Stomach (tissue), 8 donors: ENCODE measurements at regions not wholly inside any gene's neighbourhood (a gene's known extent, or its start where the extent isn't known, plus 50 kb on each side); places are given as distances from the start of the nearest gene placed in this dataset.

Source experiments
- DNase-seq, 2 donors: peaks; one replicate each; pipeline versions ENCODE4 v3.0.0 to v3.0.0-alpha.2; 2013 to 2019
- H3K27ac ChIP-seq, 5 donors: fragments of 200-600 bp in 4 of 5; sonication (generic) in 4 of 5; one replicate each; pipeline ENCODE4 v1.5.1; 2013 to 2019; ENCODE audit warnings: mild to moderate bottlenecking in 1 of 5, moderate library complexity in 1 of 5
- H3K27me3 ChIP-seq, 3 donors: fragments of 200-600 bp; sonication (generic); one replicate each; pipeline ENCODE4 v1.5.1; 2017 to 2019; ENCODE audit warnings: mixed run types in 1 of 3
- H3K36me3 ChIP-seq, 4 donors: fragments of 200-600 bp; sonication (generic); 1 replicate in 3 of 4; 2 replicates in 1 of 4; pipeline ENCODE4 v1.5.1; 2016 to 2019
- H3K4me1 ChIP-seq, 4 donors: fragments of 200-600 bp; sonication (generic); one replicate each; pipeline ENCODE4 v1.5.1; 2016 to 2019
- H3K4me3 ChIP-seq, 4 donors: fragments of 200-600 bp; sonication (generic) in 3 of 4; one replicate each; pipeline ENCODE4 v1.5.1; 2016 to 2019; ENCODE audit warnings: mild to moderate bottlenecking in 1 of 4
- H3K9me3 ChIP-seq, 4 donors: fragments of 200-600 bp; sonication (generic); one replicate each; pipeline ENCODE4 v1.5.1; 2016 to 2019
- CTCF ChIP-seq, 7 experiments: fragments of 450-650 bp in 4 of 7; fragments of 200-600 bp in 3 of 7; sonication (generic) in 3 of 7; IDR thresholded peaks; one replicate each; pipeline ENCODE4 v1.5.1; 2016 to 2019; ENCODE audit warnings: antibody characterized with exemption in 7 of 7, control low read depth in 2 of 7, mild to moderate bottlenecking in 1 of 7
- EP300 ChIP-seq: sonication (generic); formaldehyde crosslinking; IDR thresholded peaks from one replicate; pipeline ENCODE4 v1.6.1; 2017; ENCODE audit warnings: antibody characterized with exemption
- POLR2A ChIP-seq, 4 donors: fragments of 450-650 bp; IDR thresholded peaks; one replicate each; pipeline ENCODE4 v1.6.1; 2016; ENCODE audit warnings: antibody characterized with exemption in 4 of 4, control low read depth in 2 of 4, mild to moderate bottlenecking in 1 of 4, moderate library complexity in 1 of 4
- POLR2AphosphoS5 ChIP-seq, 3 donors: sonication (generic); formaldehyde crosslinking; IDR thresholded peaks; one replicate each; pipeline ENCODE4 v1.6.1; 2016; ENCODE audit warnings: antibody characterized with exemption in 3 of 3
- whole genome bisulfite sequencing, 5 donors: extraction: QIAGEN DNeasy Blood & Tissue Kit in 3 of 5; methylation state at CpG; one replicate each; pipeline versions ENCODE4 v1.1.5 to v1.1.7; 2013 to 2018; 5-methylcytosine and 5-hydroxymethylcytosine counted together
- intact Hi-C: fragments of 100-400 bp; cut with DNase I; formaldehyde crosslinking; loops from one replicate; pipeline ENCODE4 v1.15.1; 2023; ENCODE audit warnings: low total_unique reads
- donor health status: healthy with polysubstance abuse.
- donor health status: Bipolar disorder and iron deficiency.
- donor health status: healthy.

- 83 to 95% (median 94%) methylated on average over 2 of the region's 2 CpGs for WGBS, 5 donors
- H3K4me1 ChIP-seq: no peaks in the 10 kb centered on the region
- intact Hi-C loops: no loop called here
Observed at GRCh38 chr2:60268661-60269060, 284.8 kb downstream of the BCL11A start.

GRCh38 chr2:60268032-60268431 lies 285.4 kb downstream of the BCL11A start:
- WGBS, 5 donors: 83 to 92% (median 89%) methylated on average over 4 of the region's 4 CpGs

More at GRCh38 chr2:60268661-60269060, 284.8 kb downstream of the BCL11A start:
- Histone ChIP-seq H3K27ac (no peak overlapping the region), H3K36me3 (no peaks in the 10 kb centered on the region), H3K27me3 (no peaks in the 10 kb centered on the region), H3K4me3 (no peak overlapping the region), H3K9me3 (no peaks in the 10 kb centered on the region)
- no peak for TF ChIP-seq EP300
- TF ChIP-seq POLR2AphosphoS5 (IDR thresholded peaks at IDR 0.05): no peak
- no peak for TF ChIP-seq CTCF (IDR thresholded peaks at IDR 0.05)
- no peak for TF ChIP-seq POLR2A (IDR thresholded peaks at IDR 0.05)
- DNase-seq: no peak

GRCh38 chr2:60267122-60267521 lies 286.3 kb downstream of the BCL11A start:
- Histone ChIP-seq H3K27ac (no peak overlapping the region), H3K9me3 (no peaks in the 10 kb centered on the region), H3K4me3 (no peak overlapping the region), H3K36me3 (no peaks in the 10 kb centered on the region), H3K27me3 (no peaks in the 10 kb centered on the region), H3K4me1 (no peaks in the 10 kb centered on the region)
- no peak for TF ChIP-seq POLR2A (IDR thresholded peaks at IDR 0.05)
- no peak for TF ChIP-seq POLR2AphosphoS5 (IDR thresholded peaks at IDR 0.05)
- TF ChIP-seq CTCF (IDR thresholded peaks at IDR 0.05): no peak
- no peak for TF ChIP-seq EP300
- 75 to 88% (median 86%) methylated on average over 5 of the region's 5 CpGs for WGBS, 5 donors
- intact Hi-C loops: no loop called here
- DNase-seq: no peak

More at GRCh38 chr2:60268032-60268431, 285.4 kb downstream of the BCL11A start:
- Histone ChIP-seq H3K36me3 (no peaks in the 10 kb centered on the region), H3K27ac (no peak overlapping the region), H3K9me3 (no peaks in the 10 kb centered on the region), H3K4me1 (no peaks in the 10 kb centered on the region), H3K27me3 (no peaks in the 10 kb centered on the region), H3K4me3 (no peak overlapping the region)
- no peak for DNase-seq
- intact Hi-C loops: no loop called here
- TF ChIP-seq EP300 (no peak), POLR2A (IDR thresholded peaks at IDR 0.05) (no peak), POLR2AphosphoS5 (IDR thresholded peaks at IDR 0.05) (no peak), CTCF (IDR thresholded peaks at IDR 0.05) (no peak)

GRCh38 chr2:60262178-60262577 lies 291.3 kb downstream of the BCL11A start:
- no peak overlapping the region for H3K4me3 ChIP-seq
- H3K4me1 ChIP-seq: no peaks in the 10 kb centered on the region
- WGBS, 5 donors: 68 to 76% (median 71%) methylated on average over 7 of the region's 7 CpGs
- TF ChIP-seq CTCF (IDR thresholded peaks at IDR 0.05) (no peak), POLR2AphosphoS5 (IDR thresholded peaks at IDR 0.05) (no peak), EP300 (no peak), POLR2A (IDR thresholded peaks at IDR 0.05) (no peak)
- no peak overlapping the region for H3K27ac ChIP-seq
- H3K27me3 ChIP-seq: no peaks in the 10 kb centered on the region
- intact Hi-C loops: no loop called here
- no peaks in the 10 kb centered on the region for H3K36me3 ChIP-seq
- H3K9me3 ChIP-seq: no peaks in the 10 kb centered on the region
- no peak for DNase-seq
